ENCODE measurements at regions not wholly inside any gene's neighbourhood (a gene's known extent, or its start where the extent isn't known, plus 50 kb on each side); places are given as distances from the start of the nearest gene placed in this dataset.

- Histone ChIP-seq H4K20me1 (replicated peaks; ENCODE audit: insufficient read depth) (no peaks in the 10 kb centered on the region), H3K36me3 (ENCODE audit: insufficient read depth) (no peaks in the 10 kb centered on the region), H2AFZ (peak overlapping the region; percentile 66; the same call in 1 of the 2 replicates), H3K4me2 (no peak overlapping the region), H3K79me2 (replicated peaks; ENCODE audit: insufficient read depth) (no peaks in the 10 kb centered on the region), H3F3A (replicated peaks; ENCODE audit: low read depth) (no peaks in the 10 kb centered on the region), H3K4me3 (no peak overlapping the region), H3K4me1 (ENCODE audit: insufficient read depth) (peaks cover 20% of the 10 kb centered on the region), H3K9me2 (ENCODE audit: insufficient read depth) (no peaks in the 10 kb centered on the region), H3K27me3 (ENCODE audit: insufficient read depth) (no peaks in the 10 kb centered on the region), H3K27ac (ENCODE audit: low read depth) (no peak overlapping the region)
- H3K27me3 Mint-ChIP-seq (ENCODE audit: insufficient read depth, low read depth, poor library complexity), result peaks cover 7% of the 10 kb centered on the region
- no peak overlapping the region for H3K4me3 Mint-ChIP-seq
- no peak for ATAC-seq
- H3K9me3 Mint-ChIP-seq, result no peaks in the 10 kb centered on the region
- no peaks in the 10 kb centered on the region for H3K36me3 Mint-ChIP-seq (ENCODE audit: low read depth)
- peaks cover 15% of the 10 kb centered on the region for H3K4me1 Mint-ChIP-seq
- no peak for TF ChIP-seq STAT1 (IDR thresholded peaks at IDR 0.05; ENCODE audit: unreplicated experiment)
- no peak for TF ChIP-seq ZNF331 (CRISPR knock-in tag; IDR thresholded peaks at IDR 0.05; ENCODE audit: low read depth)
- TF ChIP-seq, protein P1, sequence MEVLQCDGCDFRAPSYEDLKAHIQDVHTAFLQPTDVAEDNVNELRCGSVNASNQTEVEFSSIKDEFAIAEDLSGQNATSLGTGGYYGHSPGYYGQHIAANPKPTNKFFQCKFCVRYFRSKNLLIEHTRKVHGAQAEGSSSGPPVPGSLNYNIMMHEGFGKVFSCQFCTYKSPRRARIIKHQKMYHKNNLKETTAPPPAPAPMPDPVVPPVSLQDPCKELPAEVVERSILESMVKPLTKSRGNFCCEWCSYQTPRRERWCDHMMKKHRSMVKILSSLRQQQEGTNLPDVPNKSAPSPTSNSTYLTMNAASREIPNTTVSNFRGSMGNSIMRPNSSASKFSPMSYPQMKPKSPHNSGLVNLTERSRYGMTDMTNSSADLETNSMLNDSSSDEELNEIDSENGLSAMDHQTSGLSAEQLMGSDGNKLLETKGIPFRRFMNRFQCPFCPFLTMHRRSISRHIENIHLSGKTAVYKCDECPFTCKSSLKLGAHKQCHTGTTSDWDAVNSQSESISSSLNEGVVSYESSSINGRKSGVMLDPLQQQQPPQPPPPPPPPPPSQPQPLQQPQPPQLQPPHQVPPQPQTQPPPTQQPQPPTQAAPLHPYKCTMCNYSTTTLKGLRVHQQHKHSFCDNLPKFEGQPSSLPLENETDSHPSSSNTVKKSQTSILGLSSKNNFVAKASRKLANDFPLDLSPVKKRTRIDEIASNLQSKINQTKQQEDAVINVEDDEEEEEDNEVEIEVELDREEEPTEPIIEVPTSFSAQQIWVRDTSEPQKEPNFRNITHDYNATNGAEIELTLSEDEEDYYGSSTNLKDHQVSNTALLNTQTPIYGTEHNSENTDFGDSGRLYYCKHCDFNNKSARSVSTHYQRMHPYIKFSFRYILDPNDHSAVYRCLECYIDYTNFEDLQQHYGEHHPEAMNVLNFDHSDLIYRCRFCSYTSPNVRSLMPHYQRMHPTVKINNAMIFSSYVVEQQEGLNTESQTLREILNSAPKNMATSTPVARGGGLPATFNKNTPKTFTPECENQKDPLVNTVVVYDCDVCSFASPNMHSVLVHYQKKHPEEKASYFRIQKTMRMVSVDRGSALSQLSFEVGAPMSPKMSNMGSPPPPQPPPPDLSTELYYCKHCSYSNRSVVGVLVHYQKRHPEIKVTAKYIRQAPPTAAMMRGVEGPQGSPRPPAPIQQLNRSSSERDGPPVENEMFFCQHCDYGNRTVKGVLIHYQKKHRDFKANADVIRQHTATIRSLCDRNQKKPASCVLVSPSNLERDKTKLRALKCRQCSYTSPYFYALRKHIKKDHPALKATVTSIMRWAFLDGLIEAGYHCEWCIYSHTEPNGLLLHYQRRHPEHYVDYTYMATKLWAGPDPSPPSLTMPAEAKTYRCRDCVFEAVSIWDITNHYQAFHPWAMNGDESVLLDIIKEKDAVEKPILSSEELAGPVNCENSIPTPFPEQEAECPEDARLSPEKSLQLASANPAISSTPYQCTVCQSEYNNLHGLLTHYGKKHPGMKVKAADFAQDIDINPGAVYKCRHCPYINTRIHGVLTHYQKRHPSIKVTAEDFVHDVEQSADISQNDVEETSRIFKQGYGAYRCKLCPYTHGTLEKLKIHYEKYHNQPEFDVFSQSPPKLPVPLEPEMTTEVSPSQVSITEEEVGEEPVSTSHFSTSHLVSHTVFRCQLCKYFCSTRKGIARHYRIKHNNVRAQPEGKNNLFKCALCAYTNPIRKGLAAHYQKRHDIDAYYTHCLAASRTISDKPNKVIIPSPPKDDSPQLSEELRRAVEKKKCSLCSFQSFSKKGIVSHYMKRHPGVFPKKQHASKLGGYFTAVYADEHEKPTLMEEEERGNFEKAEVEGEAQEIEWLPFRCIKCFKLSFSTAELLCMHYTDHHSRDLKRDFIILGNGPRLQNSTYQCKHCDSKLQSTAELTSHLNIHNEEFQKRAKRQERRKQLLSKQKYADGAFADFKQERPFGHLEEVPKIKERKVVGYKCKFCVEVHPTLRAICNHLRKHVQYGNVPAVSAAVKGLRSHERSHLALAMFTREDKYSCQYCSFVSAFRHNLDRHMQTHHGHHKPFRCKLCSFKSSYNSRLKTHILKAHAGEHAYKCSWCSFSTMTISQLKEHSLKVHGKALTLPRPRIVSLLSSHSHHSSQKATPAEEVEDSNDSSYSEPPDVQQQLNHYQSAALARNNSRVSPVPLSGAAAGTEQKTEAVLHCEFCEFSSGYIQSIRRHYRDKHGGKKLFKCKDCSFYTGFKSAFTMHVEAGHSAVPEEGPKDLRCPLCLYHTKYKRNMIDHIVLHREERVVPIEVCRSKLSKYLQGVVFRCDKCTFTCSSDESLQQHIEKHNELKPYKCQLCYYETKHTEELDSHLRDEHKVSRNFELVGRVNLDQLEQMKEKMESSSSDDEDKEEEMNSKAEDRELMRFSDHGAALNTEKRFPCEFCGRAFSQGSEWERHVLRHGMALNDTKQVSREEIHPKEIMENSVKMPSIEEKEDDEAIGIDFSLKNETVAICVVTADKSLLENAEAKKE (CRISPR knock-in tag; IDR thresholded peaks at IDR 0.05), result no peak
- no peak for TF ChIP-seq POLR2AphosphoS5 (IDR thresholded peaks at IDR 0.05; ENCODE audit: low read depth)
- no peak for TF ChIP-seq NANOG (IDR thresholded peaks at IDR 0.05; ENCODE audit: borderline replicate concordance)
- no peak overlapping the region for H3K27ac Mint-ChIP-seq
- no peak for DNase-seq (ENCODE audit: low spot score)
These were observed 98.8 kb upstream of the BASP1 start for GRCh38 chr5:17118631-17119030.

DNA sequence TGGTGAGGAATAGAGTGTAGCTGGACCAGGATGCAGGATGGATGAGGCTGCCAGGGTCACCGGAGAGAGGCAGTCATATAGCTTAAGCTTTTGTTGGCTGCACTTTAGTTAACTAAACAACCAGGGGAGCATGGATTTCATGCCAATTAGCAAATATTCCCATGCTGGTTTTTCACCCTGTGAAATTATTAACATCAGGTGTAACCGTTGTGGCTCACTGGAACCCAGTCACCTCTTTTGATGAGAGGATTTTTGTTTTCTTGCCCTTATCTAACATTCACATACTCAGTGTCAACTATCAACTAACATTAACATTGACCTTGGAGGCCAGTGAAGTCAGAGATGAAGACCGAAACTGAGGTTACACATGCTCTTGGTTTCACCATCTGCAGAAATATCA, 97.2 kb upstream of the BASP1 start:
- H3K4me1 Mint-ChIP-seq, result peaks cover 11% of the 10 kb centered on the region
- Histone ChIP-seq H3K4me3 (no peak overlapping the region), H3K79me2 (replicated peaks; ENCODE audit: insufficient read depth) (no peaks in the 10 kb centered on the region), H3K4me2 (no peak overlapping the region), H3F3A (replicated peaks; ENCODE audit: low read depth) (no peaks in the 10 kb centered on the region), H3K27ac (ENCODE audit: low read depth) (no peak overlapping the region), H3K36me3 (ENCODE audit: insufficient read depth) (no peaks in the 10 kb centered on the region), H4K20me1 (replicated peaks; ENCODE audit: insufficient read depth) (no peaks in the 10 kb centered on the region), H2AFZ (no peak overlapping the region; the same call in 1 of the 2 replicates), H3K9me2 (ENCODE audit: insufficient read depth) (no peaks in the 10 kb centered on the region), H3K4me1 (ENCODE audit: insufficient read depth) (peaks cover 12% of the 10 kb centered on the region), H3K27me3 (ENCODE audit: insufficient read depth) (no peaks in the 10 kb centered on the region)
- no peak for ATAC-seq
- no peak overlapping the region for H3K27ac Mint-ChIP-seq
- no peak overlapping the region for H3K4me3 Mint-ChIP-seq
- H3K27me3 Mint-ChIP-seq (ENCODE audit: insufficient read depth, low read depth, poor library complexity), result peaks cover 9% of the 10 kb centered on the region
- no peak for DNase-seq (ENCODE audit: low spot score)
- H3K36me3 Mint-ChIP-seq (ENCODE audit: low read depth), result no peaks in the 10 kb centered on the region
- H3K9me3 Mint-ChIP-seq, result no peaks in the 10 kb centered on the region
- TF ChIP-seq, protein P1 (CRISPR knock-in tag; IDR thresholded peaks at IDR 0.05), result no peak
- TF ChIP-seq EZH2 (IDR thresholded peaks at IDR 0.05; ENCODE audit: low read depth, unreplicated experiment), result no peak
- TF ChIP-seq CREB1 (CRISPR knock-in tag; IDR thresholded peaks at IDR 0.05; ENCODE audit: low read depth), result no peak
- no peak for TF ChIP-seq ZNF331 (CRISPR knock-in tag; IDR thresholded peaks at IDR 0.05; ENCODE audit: low read depth)
- TF ChIP-seq STAT1 (IDR thresholded peaks at IDR 0.05; ENCODE audit: unreplicated experiment), result no peak
